HuH-7.5 (cell line): ENCODE measurements at regions not wholly inside any gene's neighbourhood (a gene's known extent, or its start where the extent isn't known, plus 50 kb on each side); places are given as distances from the start of the nearest gene placed in this dataset.
"Not testable (repeated sequence)": the region's sequence is repeated elsewhere in the genome, so short reads cannot be mapped to it uniquely, and the experiment has no call there.

Experiments
- DNase-seq: peaks from one replicate; pipeline ENCODE4 v3.0.0; 2011; ENCODE audit warnings: low spot score

GRCh38 chr14:21894003-21894897, 220.6 kb upstream of the OR4E1 start:
- DNase-seq = no peak

GRCh38 chr14:21891921-21892320, 218.3 kb upstream of the OR4E1 start:
- no peak for DNase-seq

- no peak for DNase-seq
Observed at GRCh38 chr14:21884995-21885394, 211.4 kb upstream of the OR4E1 start.

- no peak for DNase-seq
Observed at GRCh38 chr14:21882226-21882625, 208.6 kb upstream of the OR4E1 start.

- no peak for DNase-seq
Observed at GRCh38 chr14:21880918-21881317, 207.3 kb upstream of the OR4E1 start.

GRCh38 chr14:21875791-21876190, 202.2 kb upstream of the OR4E1 start:
- DNase-seq = no peak

- no peak for DNase-seq
Observed at GRCh38 chr14:21874946-21875345, 201.3 kb upstream of the OR4E1 start.

GRCh38 chr14:21874167-21874566, 200.5 kb upstream of the OR4E1 start:
- no peak for DNase-seq

GRCh38 chr14:21868442-21869046, 194.9 kb upstream of the OR4E1 start:
- peak; percentile 19 for DNase-seq

- no peak for DNase-seq
Observed at GRCh38 chr14:21867541-21867940, 193.9 kb upstream of the OR4E1 start.

GRCh38 chr14:21866479-21866878, 192.9 kb upstream of the OR4E1 start:
- no peak for DNase-seq

- DNase-seq = no peak
Observed at GRCh38 chr14:21863289-21863688, 189.7 kb upstream of the OR4E1 start.

- no peak for DNase-seq
Observed at GRCh38 chr14:21861153-21861552, 187.5 kb upstream of the OR4E1 start.

GRCh38 chr14:21860172-21860571, 186.6 kb upstream of the OR4E1 start:
- no peak for DNase-seq

GRCh38 chr14:21852775-21853174, 179.2 kb upstream of the OR4E1 start:
- DNase-seq = no peak

GRCh38 chr14:21852061-21852664, 178.5 kb upstream of the OR4E1 start:
- DNase-seq = no peak

- not testable (repeated sequence) for DNase-seq
Observed at GRCh38 chr14:21846902-21847301, 173.3 kb upstream of the OR4E1 start.

GRCh38 chr14:21846227-21846885, 172.7 kb upstream of the OR4E1 start:
- DNase-seq = no peak

GRCh38 chr14:21840765-21841164, 167.1 kb upstream of the OR4E1 start:
- DNase-seq = no peak

- DNase-seq = no peak
Observed at GRCh38 chr14:21833836-21834235, 160.2 kb upstream of the OR4E1 start.

GRCh38 chr14:21825845-21826244, 152.2 kb upstream of the OR4E1 start:
- DNase-seq = no peak

- DNase-seq = peak; percentile 16
Observed at GRCh38 chr14:21825149-21825743, 151.6 kb upstream of the OR4E1 start.
